Naive B cell (primary cell): ENCODE measurements at regions not wholly inside any gene's neighbourhood (a gene's known extent, or its start where the extent isn't known, plus 50 kb on each side); places are given as distances from the start of the nearest gene placed in this dataset.
"Not testable (repeated sequence)": the region's sequence is repeated elsewhere in the genome, so short reads cannot be mapped to it uniquely, and the experiment has no call there.

Experiments used
- ATAC-seq, 2 donors: fragments of 150-1000 bp; cut with Tn5 transposase; 2 replicates each; pipeline ENCODE4 v1.10.0; 2021; ENCODE audit warnings: low read depth in 2 of 2, mild to moderate bottlenecking in 2 of 2, moderate library complexity in 2 of 2
- DNase-seq: peaks from one replicate; pipeline ENCODE4 v3.0.0; 2022
- H3K27ac Mint-ChIP-seq, 6 donors: one replicate each; pipeline ENCODE4 v1.8.0; 2020 to 2022; ENCODE audit warnings: mild to moderate bottlenecking in 6 of 6, mixed read lengths in 6 of 6, moderate library complexity in 5 of 6, inconsistent platforms in 2 of 6
- H3K27me3 Mint-ChIP-seq, 3 donors: one replicate each; pipeline ENCODE4 v1.8.0; 2021 to 2022; ENCODE audit warnings: mixed read lengths in 3 of 3, mild to moderate bottlenecking in 1 of 3
- H3K36me3 Mint-ChIP-seq, 2 donors: one replicate each; pipeline ENCODE4 v1.8.0; 2020 to 2022; ENCODE audit warnings: mixed read lengths in 2 of 2, inconsistent platforms in 1 of 2, mild to moderate bottlenecking in 1 of 2
- H3K4me1 Mint-ChIP-seq, 3 donors: one replicate each; pipeline ENCODE4 v1.8.0; 2020 to 2022; ENCODE audit warnings: mixed read lengths in 3 of 3, inconsistent platforms in 1 of 3, mild to moderate bottlenecking in 1 of 3, moderate library complexity in 1 of 3
- H3K4me3 Mint-ChIP-seq, 8 donors: one replicate each; pipeline ENCODE4 v1.8.0; 2020 to 2022; ENCODE audit warnings: mild to moderate bottlenecking in 8 of 8, mixed read lengths in 8 of 8, moderate library complexity in 8 of 8, inconsistent platforms in 2 of 8
- H3K9me3 Mint-ChIP-seq, 7 donors: one replicate each; pipeline ENCODE4 v1.8.0; 2020 to 2022; ENCODE audit warnings: mixed read lengths in 7 of 7, mild to moderate bottlenecking in 5 of 7, inconsistent platforms in 2 of 7, moderate library complexity in 1 of 7

GRCh38 chr17:20922128-20922670 is 120.6 kb downstream of the USP22 start:
- Mint-ChIP-seq H3K27ac (no peak overlapping the region), H3K9me3 (peaks cover 0 to 9% (median 0%) of the 10 kb centered on the region in 7 donors), H3K36me3 (no peaks in the 10 kb centered on the region), H3K4me3 (no peak overlapping the region), H3K4me1 (peaks cover 0 to 6% (median 0%) of the 10 kb centered on the region in 3 donors), H3K27me3 (peaks cover 9 to 28% (median 25%) of the 10 kb centered on the region in 3 donors)
- ATAC-seq (no peak), DNase-seq (no peak)

GRCh38 chr17:20924306-20924705 is 118.5 kb downstream of the USP22 start:
- peaks cover 0 to 6% (median 0%) of the 10 kb centered on the region in 3 donors for H3K4me1 Mint-ChIP-seq
- H3K36me3 Mint-ChIP-seq = no peaks in the 10 kb centered on the region
- no peak for ATAC-seq
- no peak overlapping the region for H3K4me3 Mint-ChIP-seq
- H3K9me3 Mint-ChIP-seq = no peaks in the 10 kb centered on the region
- no peak for DNase-seq
- H3K27ac Mint-ChIP-seq = no peak overlapping the region
- H3K27me3 Mint-ChIP-seq = peaks cover 4 to 19% (median 17%) of the 10 kb centered on the region in 3 donors

GRCh38 chr17:20925091-20925490 is 117.7 kb downstream of the USP22 start:
- H3K4me3 Mint-ChIP-seq = no peak overlapping the region
- DNase-seq = no peak
- H3K4me1 Mint-ChIP-seq = peaks cover 0 to 6% (median 0%) of the 10 kb centered on the region in 3 donors
- H3K9me3 Mint-ChIP-seq = no peaks in the 10 kb centered on the region
- no peak for ATAC-seq
- H3K27me3 Mint-ChIP-seq = peaks cover 4 to 11% (median 9%) of the 10 kb centered on the region in 3 donors
- no peaks in the 10 kb centered on the region for H3K36me3 Mint-ChIP-seq
- H3K27ac Mint-ChIP-seq = no peak overlapping the region

GRCh38 chr17:20925954-20926353 is 116.9 kb downstream of the USP22 start:
- H3K27ac Mint-ChIP-seq = no peak overlapping the region
- no peaks in the 10 kb centered on the region for H3K36me3 Mint-ChIP-seq
- H3K9me3 Mint-ChIP-seq = no peaks in the 10 kb centered on the region
- no peak for DNase-seq
- ATAC-seq = peak in 1 of 2 donors; percentile 49
- H3K27me3 Mint-ChIP-seq = peaks cover under 1 to 7% (median 4%) of the 10 kb centered on the region in 3 donors
- H3K4me1 Mint-ChIP-seq = peaks cover 0 to 6% (median 0%) of the 10 kb centered on the region in 3 donors
- H3K4me3 Mint-ChIP-seq = no peak overlapping the region

- ATAC-seq = no peak
- Mint-ChIP-seq H3K9me3 (no peaks in the 10 kb centered on the region), H3K27ac (no peak overlapping the region)
Observed at GRCh38 chr17:20926532-20926931, 116.3 kb downstream of the USP22 start.

GRCh38 chr17:20927308-20927977 is 115.4 kb downstream of the USP22 start:
- H3K4me1 Mint-ChIP-seq = peaks cover 0 to 6% (median 0%) of the 10 kb centered on the region in 3 donors
- H3K36me3 Mint-ChIP-seq = no peaks in the 10 kb centered on the region
- no peak for DNase-seq
- no peak overlapping the region for H3K4me3 Mint-ChIP-seq
- peaks cover 0 to 5% (median 4%) of the 10 kb centered on the region in 3 donors for H3K27me3 Mint-ChIP-seq
- peak overlapping the region in 1 of 6 donors; percentile 39 for H3K27ac Mint-ChIP-seq
- no peaks in the 10 kb centered on the region for H3K9me3 Mint-ChIP-seq
- no peak for ATAC-seq

More at GRCh38 chr17:20926532-20926931, 116.3 kb downstream of the USP22 start:
- no peak for DNase-seq
- Mint-ChIP-seq H3K4me3 (no peak overlapping the region), H3K4me1 (peaks cover 0 to 6% (median 0%) of the 10 kb centered on the region in 3 donors), H3K27me3 (peaks cover under 1 to 7% (median 4%) of the 10 kb centered on the region in 3 donors), H3K36me3 (no peaks in the 10 kb centered on the region)

- Mint-ChIP-seq H3K27ac (no peak overlapping the region), H3K4me1 (peaks cover 0 to 6% (median 0%) of the 10 kb centered on the region in 3 donors), H3K4me3 (no peak overlapping the region), H3K9me3 (no peaks in the 10 kb centered on the region), H3K27me3 (peaks cover 0 to 8% (median 3%) of the 10 kb centered on the region in 3 donors), H3K36me3 (no peaks in the 10 kb centered on the region)
- ATAC-seq (no peak), DNase-seq (no peak)
Observed at GRCh38 chr17:20929334-20929733, 113.5 kb downstream of the USP22 start.

- Mint-ChIP-seq H3K27me3 (peaks cover 0 to 13% (median 0%) of the 10 kb centered on the region in 3 donors), H3K4me1 (peaks cover 0 to 6% (median 0%) of the 10 kb centered on the region in 3 donors), H3K4me3 (no peak overlapping the region), H3K36me3 (no peaks in the 10 kb centered on the region), H3K9me3 (no peaks in the 10 kb centered on the region), H3K27ac (no peak overlapping the region)
- no peak for DNase-seq
- no peak for ATAC-seq
Observed at GRCh38 chr17:20930081-20930760, 112.6 kb downstream of the USP22 start.

GRCh38 chr17:20933040-20933439 is 109.8 kb downstream of the USP22 start:
- H3K27ac Mint-ChIP-seq, H3K4me3 Mint-ChIP-seq, DNase-seq, H3K4me1 Mint-ChIP-seq, H3K9me3 Mint-ChIP-seq, ATAC-seq, H3K36me3 Mint-ChIP-seq: not testable (repeated sequence)
- H3K27me3 Mint-ChIP-seq = peaks cover 0 to 13% (median 0%) of the 10 kb centered on the region in 3 donors

GRCh38 chr17:20934288-20934687 is 108.5 kb downstream of the USP22 start:
- H3K36me3 Mint-ChIP-seq = no peaks in the 10 kb centered on the region
- DNase-seq = no peak
- no peak overlapping the region for H3K27ac Mint-ChIP-seq
- no peak for ATAC-seq
- H3K27me3 Mint-ChIP-seq = peaks cover 0 to 13% (median 0%) of the 10 kb centered on the region in 3 donors
- no peaks in the 10 kb centered on the region for H3K9me3 Mint-ChIP-seq
- no peak overlapping the region for H3K4me3 Mint-ChIP-seq
- no peaks in the 10 kb centered on the region for H3K4me1 Mint-ChIP-seq

- no peaks in the 10 kb centered on the region for H3K9me3 Mint-ChIP-seq
- ATAC-seq (no peak), DNase-seq (no peak)
- peaks cover 0 to 13% (median 0%) of the 10 kb centered on the region in 3 donors for H3K27me3 Mint-ChIP-seq
- no peaks in the 10 kb centered on the region for H3K4me1 Mint-ChIP-seq
- H3K27ac Mint-ChIP-seq = no peak overlapping the region
- H3K4me3 Mint-ChIP-seq = no peak overlapping the region
- no peaks in the 10 kb centered on the region for H3K36me3 Mint-ChIP-seq
Observed at GRCh38 chr17:20935740-20936139, 107.1 kb downstream of the USP22 start.

GRCh38 chr17:20938244-20938643 is 104.6 kb downstream of the USP22 start:
- no peak for ATAC-seq
- DNase-seq = no peak
- no peaks in the 10 kb centered on the region for H3K9me3 Mint-ChIP-seq
- H3K27me3 Mint-ChIP-seq = peaks cover 0 to 8% (median 0%) of the 10 kb centered on the region in 3 donors
- no peak overlapping the region for H3K27ac Mint-ChIP-seq
- H3K4me1 Mint-ChIP-seq = no peaks in the 10 kb centered on the region
- no peak overlapping the region for H3K4me3 Mint-ChIP-seq
- no peaks in the 10 kb centered on the region for H3K36me3 Mint-ChIP-seq

- H3K4me1 Mint-ChIP-seq = peaks cover 0 to 2% (median 0%) of the 10 kb centered on the region in 3 donors
- H3K27me3 Mint-ChIP-seq = peaks cover 0 to 7% (median 0%) of the 10 kb centered on the region in 3 donors
- ATAC-seq = no peak
- H3K36me3 Mint-ChIP-seq = no peaks in the 10 kb centered on the region
- no peaks in the 10 kb centered on the region for H3K9me3 Mint-ChIP-seq
- H3K27ac Mint-ChIP-seq = no peak overlapping the region
- H3K4me3 Mint-ChIP-seq = no peak overlapping the region
- DNase-seq = no peak
Observed at GRCh38 chr17:20938988-20939615, 103.7 kb downstream of the USP22 start.
